HCT116 (cell line): ENCODE measurements at regions not wholly inside any gene's neighbourhood (a gene's known extent, or its start where the extent isn't known, plus 50 kb on each side); places are given as distances from the start of the nearest gene placed in this dataset.

Experiments
- ATAC-seq: fragments of 200-7000 bp; cut with Tn5 transposase; 2 replicates; pipeline ENCODE4 v1.9.1; 2020; ENCODE audit warnings: mild to moderate bottlenecking, moderate library complexity
- BruUV-seq: library from RNA; stranded (reverse); fragments of 400-500 nt; replicated peaks from 2 replicates; lab custom pipeline; 2021; lab: Mats Ljungman, UMichigan
- CTCF ChIA-PET: fragments of 300-600 bp; sonication (Branson Sonifier 250); formaldehyde crosslinking; loops from one replicate; lab custom pipeline; 2021; ENCODE audit warnings: antibody characterized with exemption; lab: Charles Lee
- POLR2A ChIA-PET: fragments of 300-600, 350-600 bp; sonication (Branson Sonifier 250); formaldehyde crosslinking; loops from one replicate; lab custom pipeline; 2021; ENCODE audit warnings: antibody characterized with exemption; lab: Charles Lee
- RAD21 ChIA-PET, 2 experiments: fragments of 300-600 bp; sonication (Branson Sonifier 250); formaldehyde crosslinking; loops; one replicate each; lab custom pipeline; 2023; ENCODE audit warnings: low total read pairs in 2 of 2; ENCODE audit not compliant: uncharacterized antibody in 2 of 2, unreplicated experiment in 2 of 2, low non-redundant PET in 1 of 2; lab: Charles Lee
- DNase-seq: peaks from one replicate; pipeline ENCODE4 v3.0.0-alpha.2; 2010; ENCODE audit warnings: low read depth, low spot score
- H2AFZ ChIP-seq: fragments of 200-600 bp; shearing (Covaris generic), sonication (generic); 2 replicates; pipeline ENCODE4 v1.6.1; 2017; ENCODE audit warnings: low read depth, mixed run types, mixed read lengths, antibody characterized with exemption, low read length; ENCODE audit not compliant: poor library complexity, severe bottlenecking
- H3K27ac ChIP-seq: 2 replicates; pipeline ENCODE4 v1.5.1; 2012; ENCODE audit warnings: low read depth, low read length
- H3K27me3 ChIP-seq: fragments of 200-600 bp; sonication (generic); 2 replicates; pipeline ENCODE4 v1.6.1; 2016; ENCODE audit warnings: mixed run types, low read length, mixed read lengths; ENCODE audit not compliant: insufficient read depth
- H3K36me3 ChIP-seq, 2 experiments: fragments of 200-500 bp in 1 of 2; fragments of 200-600 bp in 1 of 2; sonication (Bioruptor generic) in 1 of 2; sonication (generic) in 1 of 2; 2 replicates each; pipeline versions ENCODE4 v1.5.1 to v1.6.1; 2014 to 2016; ENCODE audit warnings: low read length in 2 of 2, inconsistent platforms in 1 of 2, mixed read lengths in 1 of 2, mixed run types in 1 of 2; ENCODE audit not compliant: insufficient read depth in 2 of 2, control insufficient read depth in 1 of 2
- H3K4me1 ChIP-seq, 2 experiments: fragments of 200-600 bp in 1 of 2; sonication (generic) in 1 of 2; 2 replicates each; pipeline versions ENCODE4 v1.5.1 to v1.6.1; 2012 to 2017; ENCODE audit warnings: low read length in 2 of 2, inconsistent platforms in 1 of 2, mild to moderate bottlenecking in 1 of 2, mixed read lengths in 1 of 2, mixed run types in 1 of 2, moderate library complexity in 1 of 2; ENCODE audit not compliant: insufficient read depth in 2 of 2, control insufficient read depth in 1 of 2
- H3K4me2 ChIP-seq: fragments of 200-600 bp; sonication (generic); 2 replicates; pipeline ENCODE4 v1.6.1; 2017; ENCODE audit warnings: mixed run types, low read length, mixed read lengths
- H3K4me3 ChIP-seq, 2 experiments: fragments of 200-600 bp in 1 of 2; sonication (generic) in 1 of 2; replicated peaks in 1 of 2; 2 replicates each; pipeline ENCODE4 v1.5.1; 2011 to 2016; ENCODE audit warnings: low read length in 2 of 2, control low read depth in 1 of 2, low read depth in 1 of 2, mild to moderate bottlenecking in 1 of 2, mixed read lengths in 1 of 2, mixed run types in 1 of 2
- H3K79me2 ChIP-seq: fragments of 200-600 bp; sonication (generic); 2 replicates; pipeline ENCODE4 v1.6.1; 2017; ENCODE audit warnings: mild to moderate bottlenecking, mixed run types, low read length, moderate library complexity, mixed read lengths; ENCODE audit not compliant: insufficient read depth
- H3K9ac ChIP-seq: fragments of 200-600 bp; sonication (generic); 2 replicates; pipeline ENCODE4 v1.6.1; 2016; ENCODE audit warnings: low read length, mixed read lengths
- H3K9me2 ChIP-seq: fragments of 200-600 bp; sonication (generic), shearing (Covaris generic); 2 replicates; pipeline ENCODE4 v1.6.1; 2017; ENCODE audit warnings: mixed run types, mild to moderate bottlenecking, moderate library complexity; ENCODE audit not compliant: insufficient read depth
- H3K9me3 ChIP-seq, 2 experiments: fragments of 200-500 bp in 1 of 2; fragments of 200-600 bp in 1 of 2; sonication (Bioruptor generic) in 1 of 2; sonication (generic) in 1 of 2; 2 replicates each; pipeline ENCODE4 v1.6.1; 2014 to 2017; ENCODE audit warnings: low read length in 2 of 2, mixed read lengths in 2 of 2, inconsistent platforms in 1 of 2, low read depth in 1 of 2, mild to moderate bottlenecking in 1 of 2, mixed run types in 1 of 2, moderate library complexity in 1 of 2; ENCODE audit not compliant: control insufficient read depth in 1 of 2, insufficient read depth in 1 of 2
- H4K20me1 ChIP-seq: fragments of 200-600 bp; sonication (generic), shearing (Covaris generic); 2 replicates; pipeline ENCODE4 v1.6.1; 2017; ENCODE audit warnings: mixed run types, mild to moderate bottlenecking, moderate library complexity; ENCODE audit not compliant: insufficient read depth
- ATF3 ChIP-seq: IDR thresholded peaks from 2 replicates; pipeline ENCODE4 v1.6.1; 2012
- CBX3 ChIP-seq: IDR thresholded peaks from 2 replicates; pipeline ENCODE4 v1.6.1; 2012; ENCODE audit warnings: low read depth
- CTCF ChIP-seq, 3 experiments: fragments of 200-600 bp in 1 of 3; sonication (generic) in 1 of 3; IDR thresholded peaks in 2 of 3; conservative IDR thresholded peaks in 1 of 3; 2 replicates each; pipeline ENCODE4 v1.5.1; 2012 to 2017; ENCODE audit warnings: low read depth in 2 of 3, low read length in 2 of 3, antibody characterized with exemption in 1 of 3, borderline replicate concordance in 1 of 3, control low read depth in 1 of 3, mild to moderate bottlenecking in 1 of 3, mixed read lengths in 1 of 3, mixed run types in 1 of 3, moderate library complexity in 1 of 3; ENCODE audit not compliant: insufficient read depth in 1 of 3
- EGR1 ChIP-seq: IDR thresholded peaks from 2 replicates; pipeline ENCODE4 v1.6.1; 2012; ENCODE audit warnings: low read depth
- EZH2 ChIP-seq: fragments of 200-600 bp; sonication (generic); IDR thresholded peaks from 2 replicates; pipeline ENCODE4 v1.6.1; 2017; ENCODE audit warnings: antibody characterized with exemption, mixed run types
- EZH2phosphoT487 ChIP-seq: fragments of 200-600 bp; IDR thresholded peaks from 2 replicates; pipeline ENCODE4 v1.6.1; 2018; ENCODE audit warnings: antibody characterized with exemption, borderline replicate concordance
- FOSL1 ChIP-seq: IDR thresholded peaks from 2 replicates; pipeline ENCODE4 v1.6.1; 2012; ENCODE audit warnings: low read depth
- JUND ChIP-seq: IDR thresholded peaks from 2 replicates; pipeline ENCODE4 v1.6.1; 2012
- POLR2A ChIP-seq: IDR thresholded peaks from 2 replicates; pipeline ENCODE4 v1.7.0; 2011; ENCODE audit warnings: borderline replicate concordance; ENCODE audit not compliant: insufficient read depth, insufficient read length; ENCODE audit errors: extremely low read depth
- POLR2AphosphoS5 ChIP-seq: IDR thresholded peaks from 2 replicates; pipeline ENCODE4 v1.6.1; 2011; ENCODE audit warnings: mild to moderate bottlenecking, low read depth, low read length, moderate library complexity
- SP1 ChIP-seq: IDR thresholded peaks from 2 replicates; pipeline ENCODE4 v1.6.1; 2012; ENCODE audit warnings: low read depth
- SRF ChIP-seq: IDR thresholded peaks from 2 replicates; pipeline ENCODE4 v1.6.1; 2012; ENCODE audit warnings: low read depth
- TCF7L2 ChIP-seq: IDR thresholded peaks from 2 replicates; pipeline ENCODE4 v1.7.0; 2011; ENCODE audit warnings: borderline replicate concordance, inconsistent platforms; ENCODE audit not compliant: insufficient read depth, insufficient read length; ENCODE audit errors: extremely low read depth
- intact Hi-C: fragments of 100-400 bp; cut with micrococcal nuclease; formaldehyde crosslinking; loops from 2 replicates; pipeline ENCODE4 v1.10.0; 2022

- TF ChIP-seq JUND (no peak), SP1 (no peak), EGR1 (no peak), EZH2 (no peak), CBX3 (no peak), EZH2phosphoT487 (no peak)
These were observed 483.6 kb upstream of the RGS18 start (continued) for GRCh38 chr1:191674626-191675179.

- H3K9me2 ChIP-seq, result no peaks in the 10 kb centered on the region
- no peak for ATAC-seq
These were observed 482.1 kb upstream of the RGS18 start for GRCh38 chr1:191675856-191676783.

More at GRCh38 chr1:191675856-191676783, 482.1 kb upstream of the RGS18 start:
- H3K4me1 ChIP-seq, result no peaks in the 10 kb centered on the region
- intact Hi-C loops, result no loop called here
- no peak overlapping the region for H2AFZ ChIP-seq
- RAD21 ChIA-PET, result no interaction called here
- CTCF ChIA-PET, result no interaction called here
- H3K36me3 ChIP-seq, result no peaks in the 10 kb centered on the region
- H3K27me3 ChIP-seq, result no peaks in the 10 kb centered on the region
- no peak overlapping the region for H3K4me2 ChIP-seq
- H4K20me1 ChIP-seq, result no peaks in the 10 kb centered on the region
- TF ChIP-seq POLR2AphosphoS5 (no peak), EZH2 (no peak), ATF3 (no peak), EGR1 (no peak), CBX3 (no peak), SRF (no peak), FOSL1 (no peak), TCF7L2 (no peak), POLR2A (no peak), CTCF (IDR thresholded peaks at IDR 0.05 in 2 of 3, conservative IDR thresholded peaks at IDR 0.05 in 1 of 3; ENCODE audit: borderline replicate concordance in 1 of 3, insufficient read depth in 1 of 3, low read depth in 2 of 3, low read length in 2 of 3) (no peak)
- no TSS peak for BruUV-seq
- DNase-seq, result no peak
- H3K9me3 ChIP-seq, result no peaks in the 10 kb centered on the region
- no peak overlapping the region for H3K4me3 ChIP-seq
- no peak overlapping the region for H3K9ac ChIP-seq
- no peak overlapping the region for H3K27ac ChIP-seq
- H3K79me2 ChIP-seq, result no peaks in the 10 kb centered on the region
- POLR2A ChIA-PET, result no interaction called here
